GM10847 (cell line): ENCODE measurements at regions not wholly inside any gene's neighbourhood (a gene's known extent, or its start where the extent isn't known, plus 50 kb on each side); places are given as distances from the start of the nearest gene placed in this dataset.

Experiments
- POLR2A ChIP-seq: IDR thresholded peaks from 2 replicates; pipeline ENCODE4 v1.6.1; 2011; ENCODE audit not compliant: insufficient read length; ENCODE audit errors: extremely low read depth

DNA sequence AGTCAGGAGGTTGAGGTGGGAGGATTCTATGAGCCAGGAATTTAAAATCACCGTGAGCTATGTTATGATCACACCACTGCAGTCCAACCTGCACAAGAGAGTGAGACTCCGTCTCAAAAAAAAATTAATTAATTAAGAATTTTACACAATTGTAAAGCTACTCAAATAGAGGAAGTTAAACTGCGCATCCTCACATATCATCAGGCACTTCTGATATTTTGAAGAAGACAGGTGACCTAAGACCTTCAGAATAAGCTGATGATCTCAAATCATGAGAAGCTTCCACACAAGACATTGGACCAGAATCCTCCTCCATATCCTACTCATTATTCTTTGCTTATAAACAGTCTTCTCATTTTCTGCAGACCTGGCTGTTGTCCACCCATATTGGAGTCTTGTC, 800.9 kb downstream of the TMEM121 start:
- no peak for TF ChIP-seq POLR2A

DNA sequence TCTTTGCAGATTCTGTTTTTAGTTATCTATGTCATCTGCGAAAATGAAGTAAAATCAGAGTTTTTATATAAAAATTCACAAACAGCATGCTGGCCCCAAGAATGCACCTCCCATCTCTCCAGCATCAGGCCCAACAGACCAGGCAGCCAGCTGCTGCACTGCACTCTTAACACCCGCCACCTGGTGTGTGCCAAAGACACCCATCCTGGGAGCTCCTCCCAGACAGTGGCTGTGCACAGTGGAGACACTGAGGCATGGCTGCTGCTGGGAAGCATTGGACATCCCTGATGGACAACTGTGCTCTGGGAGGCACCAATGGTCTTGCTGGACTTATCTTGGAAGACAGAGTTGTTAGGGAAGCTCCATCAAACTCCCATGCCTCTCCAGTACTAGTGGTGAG, 817.2 kb downstream of the TMEM121 start:
- TF ChIP-seq POLR2A = no peak

DNA sequence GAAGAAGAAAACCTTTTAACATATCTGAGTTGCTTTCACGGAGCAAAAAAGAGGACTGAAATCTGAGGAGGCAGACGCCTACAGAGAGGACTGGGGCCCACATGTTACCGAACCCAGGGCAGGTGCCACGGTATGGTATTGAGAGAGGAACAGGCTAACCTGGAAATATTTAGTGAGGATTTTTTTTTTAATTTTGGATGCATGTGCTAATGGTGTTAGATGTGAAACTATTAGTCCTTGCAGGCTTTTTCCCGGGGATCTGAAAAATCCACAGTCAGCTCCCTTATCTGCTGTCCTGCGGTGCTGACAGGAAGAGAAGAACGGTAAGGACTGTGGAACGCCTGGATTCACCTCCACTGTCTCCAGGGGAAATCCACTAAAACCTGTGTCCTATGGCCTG, 819.7 kb downstream of the TMEM121 start:
- no peak for TF ChIP-seq POLR2A

DNA sequence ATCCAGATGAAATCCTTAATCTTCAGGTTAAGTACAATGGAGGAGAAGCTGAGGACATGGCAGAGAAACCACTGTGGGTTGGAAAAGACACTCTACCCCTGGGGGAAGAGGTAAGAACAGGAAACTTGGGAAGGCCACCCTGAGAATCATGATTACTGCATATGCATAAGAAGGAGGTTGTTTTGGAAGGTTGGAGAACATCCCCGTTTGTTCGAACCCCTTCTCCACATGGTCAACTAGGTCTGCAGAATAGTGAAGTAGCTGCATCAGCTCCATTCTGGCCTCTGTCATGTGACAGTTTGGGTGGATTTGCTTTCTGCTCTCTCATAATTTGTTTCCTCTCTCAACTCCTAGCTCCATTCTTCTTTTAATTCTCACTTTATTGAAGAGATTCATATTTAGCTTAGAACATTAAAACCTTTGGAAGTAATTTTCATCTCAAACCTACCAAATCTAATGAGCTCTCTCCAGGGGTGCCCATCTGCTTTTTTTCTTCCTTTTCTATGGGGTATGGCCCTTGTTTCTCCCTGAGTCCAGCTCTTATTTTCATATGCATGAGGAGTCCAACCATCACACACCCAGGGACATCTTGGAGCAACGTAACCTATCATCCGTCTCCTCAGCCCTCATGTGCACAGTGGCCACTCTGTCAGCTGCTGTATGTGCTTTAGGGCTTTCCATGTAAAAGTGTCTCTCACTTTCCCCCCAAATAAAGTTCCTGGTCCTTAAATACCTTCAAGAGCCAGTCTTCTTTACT, 820.3 kb downstream of the TMEM121 start:
- no peak for TF ChIP-seq POLR2A

DNA sequence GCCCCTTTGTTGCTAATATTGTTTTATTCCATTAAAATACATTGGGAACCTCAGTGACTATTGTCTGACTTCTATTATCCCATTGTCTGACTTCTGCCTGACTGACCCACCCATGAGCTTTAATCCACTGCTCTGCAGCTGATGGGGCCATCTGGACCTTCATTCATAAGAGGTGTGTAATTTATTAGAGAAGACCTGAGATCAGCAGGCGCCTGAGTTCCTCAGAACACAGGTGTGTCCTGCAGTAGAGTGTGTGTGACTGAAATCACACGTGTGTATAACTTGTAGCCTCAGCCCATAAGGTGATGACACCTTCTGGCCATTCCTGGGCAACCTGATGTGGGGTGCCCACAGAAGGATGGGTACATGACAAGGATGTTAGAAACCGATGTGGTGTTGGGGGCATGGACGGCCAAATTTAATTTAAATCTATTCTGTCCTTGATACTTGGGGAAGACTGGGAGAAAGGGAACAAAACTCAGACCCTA, 821.0 kb downstream of the TMEM121 start:
- TF ChIP-seq POLR2A = no peak

DNA sequence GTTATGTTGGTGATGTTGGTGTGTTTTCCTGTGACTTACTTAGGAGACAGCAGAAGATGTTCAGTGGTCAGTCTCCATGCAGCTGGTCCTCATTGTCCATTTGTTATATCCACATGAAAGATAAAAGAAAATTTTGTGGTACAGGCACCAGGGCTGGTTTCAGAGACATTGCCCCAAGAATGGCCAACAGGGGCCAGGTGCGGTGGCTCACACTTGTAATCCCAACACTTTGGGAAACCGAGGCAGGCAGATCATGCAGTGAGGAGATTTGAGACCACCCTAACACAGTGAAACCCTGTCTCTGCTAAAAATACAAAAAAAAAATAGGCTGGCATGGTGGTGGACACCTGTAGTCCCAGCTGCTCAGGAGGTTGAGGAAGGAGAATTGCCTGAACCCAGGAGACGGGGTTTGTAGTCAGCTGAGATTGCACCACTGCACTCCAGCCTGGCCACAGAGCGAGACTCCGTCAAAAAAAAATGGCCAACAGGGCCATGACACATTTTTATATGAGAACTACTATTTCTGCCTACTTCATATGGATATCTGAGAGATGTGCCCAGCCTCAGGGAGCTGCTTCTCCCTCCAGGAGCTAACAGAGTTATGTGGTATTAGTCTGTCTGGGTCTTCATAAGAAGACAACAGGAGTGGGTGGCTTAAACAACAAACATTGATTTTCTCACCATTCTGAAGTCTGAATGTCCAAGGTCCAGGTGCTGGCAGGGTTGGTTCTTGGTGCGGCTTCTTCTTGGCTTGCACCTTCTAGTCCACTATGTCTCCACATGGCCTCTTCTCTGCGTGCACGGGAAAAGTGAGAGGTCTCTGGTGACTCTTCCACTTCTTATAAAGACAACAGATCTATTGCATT, 821.7 kb downstream of the TMEM121 start:
- TF ChIP-seq POLR2A = no peak

DNA sequence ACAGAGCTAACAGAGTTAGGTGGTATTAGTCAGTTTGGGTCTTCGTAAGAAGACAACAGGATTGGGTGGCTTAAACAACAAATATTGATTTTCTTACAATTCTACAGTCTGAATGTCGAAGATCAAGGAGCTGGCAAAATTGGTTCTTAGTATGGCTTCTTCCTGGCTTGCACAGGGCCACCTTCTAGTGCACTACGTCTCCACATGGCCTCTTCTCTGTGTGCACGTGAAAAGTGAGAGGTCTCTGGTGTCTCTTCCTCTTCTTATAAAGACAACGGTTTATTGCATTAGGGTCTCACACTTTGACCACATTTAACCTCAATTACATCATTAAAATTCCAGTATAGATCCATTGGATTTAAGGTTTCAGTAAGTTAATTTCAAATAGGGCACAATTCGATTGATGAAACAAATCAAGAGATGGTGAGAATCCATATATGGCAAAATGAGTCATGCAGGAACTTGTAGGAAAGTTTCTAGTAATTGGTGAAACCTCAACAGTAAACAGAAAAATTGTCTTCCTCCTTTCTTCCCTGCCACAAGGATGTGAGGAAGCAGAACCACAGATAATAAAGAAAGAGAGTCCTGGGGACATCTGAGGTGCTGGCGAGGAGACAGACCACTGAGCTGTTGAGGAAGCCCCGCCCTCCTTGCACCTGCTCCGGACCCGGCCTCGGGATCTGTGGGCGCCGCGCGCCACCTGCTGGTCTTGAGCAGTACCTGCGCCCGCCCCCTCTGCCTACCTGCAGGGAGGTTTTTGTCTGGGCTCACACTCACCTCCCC, 846.7 kb downstream of the TMEM121 start:
- TF ChIP-seq POLR2A = no peak

DNA sequence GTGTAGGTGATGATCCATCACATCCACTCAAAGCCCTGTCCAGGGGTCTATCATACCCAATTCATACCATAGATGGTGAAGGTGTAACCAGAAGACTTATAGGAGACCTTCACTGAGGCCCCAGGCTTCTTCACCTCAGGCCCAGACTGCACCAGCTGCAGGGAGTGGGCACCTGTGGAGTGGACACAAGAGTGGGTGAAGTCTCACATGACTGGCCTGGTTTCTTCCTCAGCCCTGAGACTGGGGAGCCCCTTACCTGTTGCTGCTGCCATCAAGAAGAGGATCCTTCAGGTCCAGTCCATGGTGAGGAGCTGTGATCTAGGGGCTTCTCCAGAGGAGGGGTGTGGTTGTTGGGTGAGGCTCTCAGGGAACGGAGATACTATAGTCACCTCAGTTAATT, 851.0 kb downstream of the TMEM121 start:
- TF ChIP-seq POLR2A = no peak

DNA sequence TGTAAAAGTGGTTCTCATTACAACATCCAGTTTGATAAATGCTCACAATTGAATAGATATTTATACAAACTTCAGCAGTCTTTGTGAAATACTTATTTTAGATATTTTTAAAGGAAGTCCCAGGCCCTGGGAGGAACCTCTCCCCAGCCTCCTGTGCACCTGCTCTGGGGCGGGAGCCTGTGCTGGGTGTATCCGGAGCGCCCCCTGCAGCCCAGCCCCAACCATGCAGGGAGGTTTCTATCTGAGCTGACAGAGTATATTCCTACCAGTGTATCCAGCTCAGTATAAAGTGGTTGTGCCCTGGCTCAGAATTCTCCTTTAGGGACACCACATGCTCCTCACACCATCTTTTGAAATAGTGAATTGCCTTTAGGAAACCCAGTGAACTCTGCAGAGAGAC, 851.8 kb downstream of the TMEM121 start:
- no peak for TF ChIP-seq POLR2A

DNA sequence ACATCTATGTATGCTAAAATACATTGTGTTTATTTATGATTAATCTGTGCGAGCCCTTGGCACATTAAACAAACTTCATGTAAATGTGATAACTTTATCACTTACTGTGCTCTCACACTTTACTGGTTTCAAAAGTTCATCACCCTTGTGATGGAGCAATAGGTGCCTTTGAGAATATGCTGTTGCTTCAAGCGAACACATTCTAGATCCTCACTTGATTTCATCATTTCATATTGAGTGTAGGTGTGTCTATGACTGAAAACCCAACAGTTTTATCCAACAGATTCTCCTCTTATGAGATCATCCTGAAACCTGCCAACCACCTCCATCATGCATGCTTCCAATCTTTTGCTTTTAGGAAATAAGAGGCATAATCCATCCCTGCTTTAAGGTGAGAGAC, 854.4 kb downstream of the TMEM121 start:
- TF ChIP-seq POLR2A = no peak

DNA sequence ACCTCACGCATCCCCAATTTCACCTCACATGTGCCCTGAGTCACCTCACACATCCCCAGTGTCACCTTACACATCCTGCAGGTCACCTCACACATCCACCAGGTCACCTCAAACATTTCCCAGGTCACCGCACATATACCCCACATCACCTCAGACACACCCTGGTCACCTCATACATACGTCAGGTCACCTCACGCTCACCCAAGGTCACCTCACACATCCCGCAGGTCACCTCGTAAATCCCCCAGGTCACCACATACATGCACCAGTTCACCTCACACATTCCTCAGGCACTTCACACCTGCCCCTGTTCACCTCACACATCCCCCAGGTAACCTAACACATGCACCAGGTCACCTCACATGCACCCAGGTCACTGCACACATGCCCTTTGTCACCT, 864.0 kb downstream of the TMEM121 start:
- no peak for TF ChIP-seq POLR2A

DNA sequence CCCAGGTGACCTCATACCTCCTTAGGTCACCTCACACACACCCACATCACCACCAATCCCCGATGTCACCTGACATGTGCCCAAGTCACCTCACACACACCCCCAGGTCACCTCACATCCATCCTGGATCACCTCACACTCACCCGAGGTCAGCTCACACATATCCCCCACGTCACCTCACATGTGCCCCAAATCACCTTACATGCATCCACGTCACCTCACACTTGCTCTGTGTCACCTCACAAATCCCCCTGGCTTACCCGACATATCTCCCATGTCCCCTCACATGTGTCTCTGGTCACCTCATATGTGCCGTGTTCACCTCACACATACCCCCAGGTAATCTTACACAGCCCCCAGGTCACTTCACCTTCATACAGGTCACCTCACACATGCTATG, 864.6 kb downstream of the TMEM121 start:
- TF ChIP-seq POLR2A = no peak

DNA sequence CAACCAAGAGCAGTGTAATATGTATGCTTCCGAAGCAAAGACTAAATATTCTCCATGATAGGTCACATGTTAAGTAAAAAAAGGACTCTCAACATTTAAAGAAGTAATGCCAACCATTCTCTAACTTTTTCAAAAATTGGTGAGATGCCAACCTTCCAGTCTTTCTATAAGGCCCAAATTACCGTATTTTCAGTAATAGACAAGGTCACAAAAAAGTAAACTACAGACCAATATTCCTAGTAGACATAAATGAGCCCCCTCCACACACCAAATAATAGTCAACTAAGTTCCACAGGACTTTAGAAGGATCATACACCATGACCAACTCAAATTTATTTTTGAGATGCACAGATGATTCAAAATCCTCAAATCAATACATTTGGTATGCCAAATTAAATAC, 867.4 kb downstream of the TMEM121 start:
- no peak for TF ChIP-seq POLR2A

DNA sequence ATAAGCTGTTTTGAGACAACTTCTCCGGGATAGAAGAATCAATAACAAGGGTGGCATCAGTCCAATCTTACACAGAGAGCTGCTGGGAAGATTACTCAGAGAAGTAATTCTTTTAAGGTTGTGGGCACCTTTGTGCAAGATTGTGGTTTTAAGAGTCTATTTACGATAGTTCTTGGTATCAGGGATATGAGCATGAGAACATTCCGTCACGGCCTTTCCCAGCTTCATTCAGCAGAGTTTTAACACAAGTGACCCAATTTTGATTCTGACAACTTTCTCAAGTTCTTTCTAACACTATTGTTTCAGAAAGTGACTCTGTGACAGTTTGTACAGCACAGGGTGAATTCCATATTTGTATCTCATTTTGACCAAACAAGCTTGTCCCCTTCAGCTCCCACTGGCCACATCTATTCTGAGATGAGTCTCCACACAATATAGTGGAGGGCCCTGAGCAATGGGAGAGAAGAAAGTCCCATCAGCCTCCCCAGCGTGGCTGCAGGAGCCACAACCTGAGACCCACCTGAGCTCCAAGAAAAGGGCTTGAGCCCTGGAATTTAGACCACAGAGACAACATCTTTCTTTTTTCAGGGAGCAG, 869.2 kb downstream of the TMEM121 start:
- TF ChIP-seq POLR2A = no peak

DNA sequence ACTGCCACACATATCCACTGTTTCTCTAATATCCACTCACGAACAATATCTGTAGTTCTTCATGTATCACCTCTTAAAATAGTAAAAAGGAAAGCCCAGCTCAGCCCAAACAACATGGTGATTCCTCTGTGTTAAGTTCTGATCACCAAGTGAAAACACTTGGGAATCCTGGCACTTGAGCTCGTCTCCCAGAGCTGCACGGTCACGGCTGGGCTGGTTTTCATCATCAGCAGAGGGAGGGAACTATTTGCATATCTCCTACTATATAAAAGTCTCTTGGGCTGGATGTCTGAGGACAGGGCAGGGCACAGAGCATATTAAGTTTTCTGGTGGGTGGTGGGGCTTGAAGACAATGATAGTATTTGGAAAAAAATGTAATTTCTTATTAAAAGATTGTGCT, 870.6 kb downstream of the TMEM121 start:
- TF ChIP-seq POLR2A = no peak
